Femur (tissue), 1 donor: ENCODE measurements at regions not wholly inside any gene's neighbourhood (a gene's known extent, or its start where the extent isn't known, plus 50 kb on each side); places are given as distances from the start of the nearest gene placed in this dataset.

Source experiments
- DNase-seq: peaks from one replicate; pipeline ENCODE4 v3.0.0-alpha.2; 2017

DNA sequence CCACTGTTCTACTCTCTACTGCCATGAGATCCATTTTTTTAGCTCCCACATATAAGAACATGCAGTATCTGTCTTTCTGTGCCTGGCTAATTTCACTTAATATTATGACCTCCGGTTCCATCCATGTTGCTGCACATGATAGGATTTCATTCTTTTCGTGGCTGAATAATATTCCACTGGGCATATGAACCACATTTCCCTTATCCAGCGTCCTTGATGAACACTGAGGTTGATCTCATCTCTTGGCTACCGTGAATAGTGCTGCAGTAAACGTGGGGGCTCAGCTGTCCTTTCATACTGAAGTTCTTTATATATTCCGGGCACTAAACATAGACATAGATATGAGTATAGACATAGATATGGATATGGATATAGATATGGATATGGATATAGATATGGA, 109.3 kb upstream of the TNRC6C start:
- DNase-seq = no peak

DNA sequence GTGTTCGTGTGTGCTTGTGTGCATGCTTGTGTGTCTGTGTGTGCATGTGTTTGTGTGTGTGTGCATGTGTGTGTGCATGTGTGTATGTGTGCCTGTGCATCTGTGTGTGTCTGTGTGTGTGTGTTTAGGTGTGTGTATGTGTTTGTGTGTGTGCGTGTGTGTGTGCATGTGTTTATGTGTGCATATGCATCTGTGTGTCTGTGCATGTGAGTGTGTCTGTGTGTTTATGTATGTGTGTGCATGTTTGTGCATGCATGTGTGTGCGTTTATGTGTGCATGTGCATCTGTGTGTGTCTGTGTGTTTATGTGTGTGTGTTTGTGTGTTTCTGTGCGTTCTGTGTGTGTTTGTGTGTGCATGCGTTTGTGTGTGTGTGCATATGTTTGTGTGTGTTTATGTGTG, 106.6 kb upstream of the TNRC6C start:
- no peak for DNase-seq

DNA sequence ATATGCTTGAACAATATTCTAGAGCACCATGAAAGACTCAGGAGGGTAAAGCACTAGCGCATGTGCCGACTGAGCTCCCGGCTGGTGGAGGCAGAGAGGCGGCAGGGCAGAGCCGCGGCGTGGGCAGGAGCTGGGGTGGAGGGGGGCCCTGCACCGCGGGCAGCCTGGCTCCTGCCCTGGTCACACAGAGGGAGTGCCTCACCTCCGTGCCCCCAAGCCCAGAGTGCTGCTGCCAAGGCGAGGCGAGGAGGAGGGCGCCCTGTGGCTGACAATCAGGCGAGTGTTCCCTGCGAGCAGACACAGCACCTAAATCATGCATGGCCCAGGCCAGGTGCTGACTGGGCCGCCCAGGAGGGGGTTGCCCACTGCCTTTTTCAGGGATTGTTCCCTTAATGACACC, 105.8 kb upstream of the TNRC6C start:
- no peak for DNase-seq

DNA sequence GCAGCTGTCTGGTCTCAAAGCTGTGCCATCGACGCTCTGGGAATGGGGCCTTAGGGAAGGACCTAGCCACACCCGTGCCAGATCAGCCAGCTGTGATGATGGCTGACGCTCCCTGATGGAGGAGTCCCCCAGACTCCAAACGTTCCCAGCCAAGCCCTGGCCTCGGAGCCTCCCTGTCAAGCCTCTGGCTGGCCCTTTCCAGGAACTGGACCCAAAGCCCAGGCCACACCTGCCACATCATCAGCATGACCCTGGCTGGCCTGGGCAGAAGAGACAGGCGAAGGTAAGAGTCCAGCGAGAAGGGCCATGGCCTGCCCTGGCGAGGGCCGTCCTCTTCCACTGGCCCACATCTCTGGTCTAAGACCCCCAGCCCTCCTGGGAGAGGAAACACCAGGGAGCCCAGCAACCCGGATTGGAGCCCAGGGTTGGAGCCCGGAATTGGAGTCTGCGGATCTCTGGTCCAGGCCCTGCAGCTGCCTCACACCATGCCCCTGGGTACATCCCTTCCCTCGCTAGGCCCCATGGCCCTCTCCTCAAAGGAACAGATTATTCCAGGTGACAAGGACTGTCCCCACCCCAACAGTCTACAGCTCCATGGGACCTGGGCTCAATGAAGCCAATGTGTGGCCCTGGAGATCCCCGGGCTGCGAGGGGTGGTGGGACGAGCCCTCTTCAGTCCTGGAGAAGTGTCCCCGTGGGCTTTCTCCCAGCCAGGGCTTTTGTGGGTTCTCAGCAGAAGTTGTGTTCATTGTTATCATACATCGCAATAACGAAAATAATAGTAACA, 105.1 kb upstream of the TNRC6C start:
- no peak for DNase-seq

DNA sequence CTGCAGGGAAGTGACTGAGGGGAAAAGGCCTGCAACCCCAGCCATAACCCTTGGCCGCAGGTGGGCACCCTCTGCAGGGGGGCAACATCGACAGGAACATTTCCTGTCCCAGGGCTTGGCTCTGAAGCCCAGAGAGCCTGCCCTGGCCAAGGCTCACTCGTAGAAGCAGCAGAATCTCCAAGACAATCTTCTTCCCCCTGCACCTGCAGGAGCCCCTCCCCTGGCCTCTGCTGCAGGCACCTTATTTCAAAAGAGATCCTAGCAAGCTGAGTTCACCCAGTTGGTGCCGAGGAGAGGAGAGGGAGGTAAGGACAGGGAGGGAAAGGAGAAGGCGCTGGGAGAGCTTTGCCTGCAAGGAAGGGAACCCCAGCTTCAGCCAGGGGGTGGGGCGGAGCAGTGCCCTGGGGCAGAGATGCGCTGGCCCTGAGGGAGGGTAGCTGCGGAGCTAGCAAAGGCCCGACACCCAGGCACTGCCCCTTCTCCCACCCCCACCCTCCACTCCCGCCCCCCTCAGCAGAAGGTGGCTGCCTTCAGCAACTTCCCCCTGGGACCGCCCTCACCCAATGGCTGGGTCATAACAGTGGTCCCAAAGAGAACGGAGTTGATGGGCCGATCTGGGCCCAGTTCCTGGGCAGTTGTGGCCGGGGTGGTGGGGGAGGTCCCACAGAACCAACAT, 104.3 kb upstream of the TNRC6C start:
- no peak for DNase-seq

DNA sequence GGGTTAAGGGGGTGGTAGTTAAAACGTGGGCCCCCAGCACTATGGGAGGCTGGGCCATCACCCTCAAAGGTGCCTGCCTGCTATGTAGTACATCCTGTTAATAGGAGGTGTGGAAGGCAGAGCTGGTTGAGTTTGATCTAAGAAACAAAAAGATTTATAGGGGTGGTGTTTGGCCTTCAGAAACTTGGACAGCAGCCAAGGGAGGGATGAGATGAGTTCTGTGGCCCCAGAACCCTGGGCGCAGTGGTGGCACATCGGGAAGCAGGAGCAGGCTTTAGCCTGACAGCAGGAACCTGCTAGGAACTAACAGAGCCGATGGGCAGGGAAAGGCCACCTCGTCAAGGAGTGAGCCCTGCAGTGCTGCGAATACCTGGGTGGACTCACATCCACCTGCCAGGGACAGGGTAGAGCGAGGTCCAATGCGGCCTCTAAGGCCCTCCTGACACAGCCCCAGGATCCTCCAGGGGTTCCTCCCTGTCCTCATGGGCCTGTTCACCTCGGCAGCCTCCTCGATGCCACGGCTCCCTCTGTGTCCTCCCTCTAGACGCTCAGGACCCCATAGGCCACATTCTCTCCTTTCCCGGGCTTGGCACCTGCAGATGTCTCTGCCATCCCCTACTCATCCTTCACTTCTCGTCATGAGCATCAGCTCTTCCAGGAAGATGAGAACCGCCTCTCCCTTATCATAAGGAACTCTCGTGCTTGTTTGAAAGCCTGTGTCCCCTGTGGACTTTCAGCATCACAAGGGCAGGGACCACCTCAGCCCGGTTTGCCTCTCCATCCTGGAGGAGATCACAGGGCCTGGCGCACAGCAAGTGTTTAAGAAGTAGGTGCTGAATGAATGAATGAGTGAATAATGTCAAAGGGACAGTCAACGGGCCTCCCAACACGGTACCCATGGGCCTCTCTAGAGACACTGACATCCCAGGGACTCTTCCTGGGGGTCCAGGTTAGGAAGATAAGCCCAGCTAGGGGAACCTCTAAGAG, 103.5 kb upstream of the TNRC6C start:
- DNase-seq = no peak

DNA sequence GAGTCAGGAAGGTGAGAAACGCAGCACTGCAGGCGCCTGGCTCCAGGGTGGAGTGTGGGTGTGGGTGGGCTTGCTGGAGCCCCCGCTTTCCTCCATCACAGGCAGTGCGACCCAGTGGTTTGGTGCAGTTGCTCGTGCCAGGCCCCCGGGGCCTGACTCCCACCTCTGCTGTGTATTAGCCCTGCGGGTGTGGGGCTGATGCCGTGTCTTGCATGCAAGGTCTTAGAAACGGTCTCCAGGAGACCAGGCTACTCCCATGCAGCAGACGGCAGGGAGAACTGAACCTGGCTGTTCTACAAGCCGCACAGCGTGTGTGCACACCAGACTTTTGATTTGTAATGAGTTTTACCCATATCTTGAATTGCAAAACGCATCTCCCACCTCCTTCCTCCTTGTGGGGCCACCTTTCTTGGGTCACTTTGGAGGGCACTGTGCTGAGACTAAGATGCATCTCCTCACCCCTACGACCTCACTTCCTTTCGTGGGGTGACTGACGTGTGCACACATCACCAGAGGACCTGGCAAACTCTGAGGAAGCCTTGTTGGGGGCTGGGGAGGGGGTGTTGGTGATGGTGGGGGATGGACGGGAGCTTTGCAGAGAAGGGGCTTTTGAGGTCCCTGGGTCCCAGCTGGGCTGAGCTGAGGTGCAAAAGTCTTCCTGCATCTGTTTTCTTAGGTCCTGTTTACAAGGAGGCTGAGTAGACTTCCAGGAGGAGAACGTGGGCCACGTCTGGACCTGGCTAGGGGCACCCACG, 101.8 kb upstream of the TNRC6C start:
- no peak for DNase-seq

DNA sequence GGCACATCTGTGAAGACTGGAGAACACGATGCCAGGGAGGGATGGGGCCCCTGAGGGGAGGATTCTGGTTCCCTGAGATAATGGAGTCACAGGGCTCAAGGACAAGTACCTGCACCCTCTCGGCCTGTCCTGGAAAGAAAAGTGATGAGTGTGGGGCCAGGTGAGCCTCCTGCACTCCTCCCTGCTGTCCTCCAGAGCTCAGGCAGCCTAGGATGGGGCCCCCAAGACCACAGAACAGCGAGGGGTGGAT, 101.3 kb upstream of the TNRC6C start:
- DNase-seq = no peak

DNA sequence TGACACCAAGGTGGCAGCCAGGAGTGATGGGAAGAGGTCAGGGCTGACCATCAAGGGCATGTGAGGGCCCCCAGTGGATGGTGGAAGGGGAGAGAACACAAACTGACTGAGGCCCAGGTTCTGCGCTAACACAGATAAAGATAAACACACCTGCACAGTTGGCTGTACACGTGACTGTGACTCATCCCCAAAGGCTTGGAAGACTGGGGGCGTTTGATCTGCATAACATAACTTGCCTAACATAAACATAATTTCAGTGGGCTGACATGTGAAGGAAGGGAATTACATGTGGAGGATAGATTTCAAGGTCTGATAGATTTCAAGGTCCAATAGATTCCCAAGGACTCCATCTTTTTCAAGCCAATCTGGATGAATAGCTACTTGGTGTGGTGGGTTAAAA, 100.9 kb upstream of the TNRC6C start:
- no peak for DNase-seq

DNA sequence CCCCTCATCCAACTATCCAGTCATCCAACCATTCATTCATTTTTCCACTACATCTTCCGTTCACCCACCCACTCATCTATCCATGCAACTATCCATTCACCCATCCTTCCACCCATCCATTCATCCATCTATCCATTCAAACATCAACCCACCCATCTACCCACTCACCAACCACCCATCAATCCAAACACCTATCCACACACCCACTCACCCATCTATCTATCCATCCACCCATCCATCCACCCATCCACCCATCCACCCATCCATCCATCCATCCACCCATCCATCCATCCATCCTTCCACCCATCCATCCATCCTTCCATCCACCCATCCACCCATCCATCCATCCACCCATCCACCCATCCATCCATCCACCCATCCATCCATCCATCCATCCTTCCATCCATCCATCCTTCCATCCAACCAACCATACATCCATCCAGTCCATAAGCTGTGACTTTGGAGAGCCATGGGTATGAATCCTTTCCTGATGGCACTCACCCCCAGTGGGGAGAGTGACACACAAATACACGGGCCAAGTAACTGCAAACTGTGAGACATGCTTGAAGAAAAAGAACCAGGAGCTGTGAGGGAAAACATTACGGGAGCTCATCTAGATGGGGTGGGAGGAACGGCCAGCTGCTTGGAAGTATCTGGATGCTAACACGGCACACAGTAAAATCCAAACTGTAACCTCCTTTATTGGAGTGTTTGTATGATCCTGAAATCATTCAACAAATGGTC, 100.0 kb upstream of the TNRC6C start:
- no peak for DNase-seq

DNA sequence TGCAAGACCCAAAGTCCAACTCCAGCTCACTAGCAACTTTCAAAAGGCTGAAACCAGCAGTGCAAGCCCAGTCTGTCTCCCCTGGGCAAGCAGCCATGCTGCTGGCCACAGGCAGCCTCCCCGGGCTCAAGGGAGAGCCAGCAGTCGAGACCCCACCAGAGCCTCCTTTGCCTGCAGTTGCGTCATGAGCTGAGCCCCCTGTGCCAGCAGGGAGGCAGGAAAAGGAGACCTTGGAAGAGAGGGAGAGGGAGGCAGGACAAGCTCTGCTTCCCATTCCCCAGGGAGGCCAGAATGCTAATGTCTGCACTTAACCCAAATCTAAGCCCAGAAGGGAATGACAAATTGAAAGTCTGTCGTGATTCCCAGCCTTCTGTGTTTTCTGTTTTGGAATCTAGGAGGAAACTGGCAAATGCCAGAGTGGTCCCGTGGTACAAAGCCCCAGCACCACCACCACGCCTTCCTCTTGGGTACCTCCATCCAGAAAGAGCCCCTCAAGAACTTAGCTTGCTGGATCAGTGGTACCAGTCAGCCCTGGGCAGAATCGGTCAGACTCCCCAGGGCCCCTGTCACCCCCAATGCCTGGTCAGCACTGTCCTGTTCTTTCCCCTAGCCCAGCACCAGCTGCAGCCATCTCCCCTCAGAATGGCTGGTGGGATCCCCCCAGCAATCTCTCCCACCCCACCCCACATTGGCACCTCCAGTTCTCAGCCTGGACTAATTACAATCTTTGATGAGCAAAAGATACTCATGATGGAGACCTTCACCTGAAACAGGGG, 99.3 kb upstream of the TNRC6C start:
- no peak for DNase-seq

DNA sequence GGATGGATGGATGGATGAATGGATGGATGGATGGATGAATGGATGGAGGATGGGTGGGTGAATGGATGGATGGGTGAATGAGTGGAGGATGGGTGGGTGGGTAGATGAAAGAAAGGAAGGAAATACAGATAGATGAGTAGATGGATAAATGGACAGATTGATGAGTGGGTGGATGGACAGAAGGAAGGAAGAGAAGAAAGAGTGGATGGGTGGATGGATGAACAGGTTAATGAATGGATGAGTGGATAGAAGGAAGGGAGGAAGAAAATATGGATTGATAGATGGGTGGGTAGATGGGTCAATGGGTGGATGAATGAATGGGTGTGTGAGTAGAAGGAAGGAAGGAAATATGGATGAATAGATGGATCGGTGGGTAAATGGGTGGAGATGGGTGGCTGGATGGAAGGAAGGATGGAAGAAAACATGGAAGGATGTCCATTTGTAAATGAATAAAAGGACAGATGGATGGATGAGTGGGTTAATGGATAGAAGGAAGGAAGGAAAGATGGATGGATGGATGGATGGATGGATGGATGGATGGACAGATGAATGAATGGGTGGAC, 97.3 kb upstream of the TNRC6C start:
- DNase-seq = no peak

DNA sequence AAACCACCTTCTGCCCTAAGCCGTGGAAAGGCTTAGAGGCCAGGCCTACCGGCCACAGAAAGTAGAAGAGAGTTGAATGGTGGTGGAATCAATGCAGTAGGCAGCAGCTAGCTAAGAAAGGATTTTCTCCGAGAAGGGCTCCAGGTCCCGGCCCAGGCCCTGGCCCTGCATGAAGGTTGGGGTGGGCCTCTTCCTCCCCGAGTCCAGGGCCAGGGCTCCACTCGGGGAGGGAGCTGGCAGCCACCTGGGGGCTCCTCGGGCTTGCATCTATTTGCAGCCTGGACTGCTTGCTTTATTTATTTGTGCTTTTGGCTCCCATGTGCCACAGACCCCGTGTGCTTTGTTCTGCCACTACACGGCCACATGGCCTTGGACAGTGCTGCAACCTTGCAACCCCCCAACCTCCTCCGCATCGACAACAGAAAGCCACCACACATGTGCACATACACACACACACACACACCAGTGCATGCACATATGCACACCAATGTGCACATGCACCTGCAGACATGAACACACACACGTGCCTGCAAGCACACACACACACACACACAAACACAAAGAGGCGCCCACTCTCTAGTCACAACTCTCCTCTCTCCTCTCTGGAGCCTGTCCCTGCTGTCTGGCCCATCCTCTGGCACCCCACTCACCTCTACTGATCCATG, 96.4 kb upstream of the TNRC6C start:
- DNase-seq = no peak

DNA sequence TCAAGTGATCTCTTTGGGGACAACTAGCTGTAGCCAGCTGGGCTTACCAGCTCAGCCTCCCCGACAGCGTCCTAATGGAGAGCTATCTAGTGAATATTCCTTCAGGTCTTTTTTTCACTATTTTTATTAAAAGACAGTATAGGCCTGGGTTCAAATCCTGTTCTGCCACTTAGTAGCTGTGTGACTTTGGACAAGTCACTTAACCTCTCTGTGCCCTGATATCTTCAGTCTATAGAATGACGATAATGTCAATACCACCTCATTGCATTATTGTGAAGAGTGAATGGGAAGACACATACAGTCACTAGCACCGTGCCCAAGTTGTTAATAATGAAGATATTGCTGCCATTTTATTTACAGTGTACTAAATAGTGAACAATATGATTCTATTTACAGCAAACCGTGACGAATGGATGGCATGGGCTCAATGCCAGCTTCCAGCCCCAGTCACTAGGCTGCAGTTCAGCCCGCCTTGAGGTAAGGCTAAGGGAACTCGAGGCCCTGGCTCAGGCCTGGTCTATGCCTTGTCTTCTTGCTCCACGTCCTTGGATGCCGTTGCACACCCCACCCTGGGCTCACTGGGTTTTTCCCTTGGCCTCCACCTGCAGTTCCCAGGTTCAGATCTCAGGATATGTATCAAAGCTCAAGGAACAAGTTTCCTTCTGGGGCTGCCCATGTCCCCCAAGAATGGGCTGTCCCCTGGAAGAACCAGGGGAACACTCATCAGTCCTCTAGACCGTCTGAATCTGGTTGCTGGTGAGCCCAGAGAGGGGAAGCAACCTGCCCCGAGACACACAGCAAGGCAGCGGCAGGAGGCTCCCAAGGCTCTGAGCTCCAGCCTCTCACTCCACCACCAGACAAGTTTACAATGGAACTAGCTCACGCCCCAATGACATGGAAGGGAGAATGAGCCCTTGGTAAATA, 95.4 kb upstream of the TNRC6C start:
- no peak for DNase-seq

DNA sequence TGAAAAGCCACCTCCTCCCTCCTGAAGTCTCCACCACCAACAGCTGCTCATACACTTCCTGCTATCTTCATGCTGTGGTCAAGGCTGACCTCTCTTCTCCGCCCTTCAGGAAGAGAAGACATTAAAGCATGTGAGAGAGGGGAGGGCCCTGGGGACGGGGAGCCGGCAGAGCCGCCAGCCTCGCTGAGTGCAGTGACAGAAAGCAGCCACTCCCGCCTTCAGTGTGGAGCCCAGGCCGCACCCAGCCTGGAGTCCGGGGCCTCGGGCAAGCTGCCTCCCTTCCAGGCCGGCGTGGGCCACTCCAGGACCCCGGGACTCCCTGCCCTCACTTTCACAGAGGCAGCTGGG, 94.7 kb upstream of the TNRC6C start:
- DNase-seq = peak; percentile 56

DNA sequence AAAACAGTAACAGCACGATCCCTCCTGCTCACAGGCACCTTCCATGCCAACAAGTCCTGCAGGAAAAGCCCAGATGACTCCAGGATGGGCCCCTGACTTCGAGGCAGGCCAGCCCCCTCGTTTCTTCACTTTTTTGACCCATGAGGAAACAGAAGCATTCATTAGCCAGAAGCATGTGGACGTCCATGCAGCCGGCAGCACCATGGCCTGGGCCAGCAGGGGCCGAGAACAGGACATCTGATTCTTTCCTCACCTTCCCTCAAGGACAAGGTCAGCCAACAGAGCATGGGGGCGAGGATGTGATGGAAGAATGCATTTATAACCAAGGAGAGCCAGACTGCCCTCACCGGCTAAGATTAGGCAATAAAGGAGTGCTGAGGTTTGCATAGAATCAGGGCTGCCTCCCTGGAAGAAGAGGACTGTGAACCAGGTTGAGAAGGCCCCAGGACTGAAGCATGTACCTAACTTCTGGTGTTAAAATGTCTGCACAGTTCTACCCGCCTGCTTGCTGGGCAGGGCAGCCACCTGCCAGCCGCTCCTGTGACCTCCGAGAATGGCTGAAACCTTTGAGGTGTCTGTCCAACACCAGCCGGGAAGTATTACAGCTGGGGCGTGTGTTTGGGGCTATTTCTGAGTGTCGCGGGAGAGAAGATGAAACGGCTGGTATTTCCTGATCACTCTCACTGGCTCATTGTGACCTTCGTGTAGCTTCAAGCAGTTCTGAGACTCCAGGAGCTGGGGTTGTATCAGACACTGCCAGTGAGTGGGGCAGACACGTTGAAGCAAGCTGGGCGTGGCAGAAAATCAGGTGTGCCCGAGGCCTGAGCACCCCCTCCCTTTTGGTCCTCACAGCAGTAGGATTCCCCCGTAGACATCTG, 94.0 kb upstream of the TNRC6C start:
- no peak for DNase-seq

DNA sequence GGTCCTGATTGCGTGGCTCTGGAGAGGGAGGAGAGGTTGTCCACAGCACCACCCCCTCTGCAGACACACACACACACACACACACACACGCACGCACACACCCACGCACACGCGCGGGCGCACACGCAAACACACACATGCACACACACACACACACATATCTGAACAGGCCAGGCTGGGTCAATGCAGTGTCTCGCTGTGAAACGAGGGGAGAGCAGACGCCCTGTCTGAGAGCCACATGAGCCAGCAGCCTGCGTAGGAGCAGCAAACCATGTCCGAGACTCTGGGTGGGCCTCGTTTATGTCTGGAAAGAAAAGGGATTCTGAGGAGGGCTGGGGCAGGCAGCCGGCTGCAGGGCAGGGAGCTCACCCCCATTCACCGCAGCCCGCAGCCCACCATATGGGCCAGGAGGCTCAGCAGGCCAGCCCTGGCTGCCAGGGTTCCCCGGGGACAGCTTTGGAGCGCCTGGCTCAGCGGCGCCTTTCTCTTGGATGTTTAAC, 93.3 kb upstream of the TNRC6C start:
- peak; percentile 75 for DNase-seq

DNA sequence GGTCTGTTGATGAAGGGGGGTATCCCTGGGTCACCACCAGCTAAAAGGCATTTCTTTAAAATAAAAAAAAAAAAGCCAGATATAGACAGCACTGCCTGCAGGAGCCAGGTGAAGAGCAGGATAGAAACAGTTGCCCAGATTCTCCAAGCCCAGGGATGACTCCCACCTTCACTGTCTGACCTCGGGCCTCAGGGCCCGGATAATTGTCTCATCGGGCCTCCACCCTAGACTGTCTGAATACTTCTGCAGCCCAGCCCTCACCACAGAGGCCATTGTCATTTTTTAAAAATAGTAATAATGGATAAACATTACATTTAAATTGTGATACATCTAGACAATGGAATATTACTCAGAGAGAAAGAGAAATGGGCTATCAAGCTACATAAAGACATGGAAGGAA, 92.8 kb upstream of the TNRC6C start:
- DNase-seq = no peak
